ENCODE measurements at regions not wholly inside any gene's neighbourhood (a gene's known extent, or its start where the extent isn't known, plus 50 kb on each side); places are given as distances from the start of the nearest gene placed in this dataset.

DNA sequence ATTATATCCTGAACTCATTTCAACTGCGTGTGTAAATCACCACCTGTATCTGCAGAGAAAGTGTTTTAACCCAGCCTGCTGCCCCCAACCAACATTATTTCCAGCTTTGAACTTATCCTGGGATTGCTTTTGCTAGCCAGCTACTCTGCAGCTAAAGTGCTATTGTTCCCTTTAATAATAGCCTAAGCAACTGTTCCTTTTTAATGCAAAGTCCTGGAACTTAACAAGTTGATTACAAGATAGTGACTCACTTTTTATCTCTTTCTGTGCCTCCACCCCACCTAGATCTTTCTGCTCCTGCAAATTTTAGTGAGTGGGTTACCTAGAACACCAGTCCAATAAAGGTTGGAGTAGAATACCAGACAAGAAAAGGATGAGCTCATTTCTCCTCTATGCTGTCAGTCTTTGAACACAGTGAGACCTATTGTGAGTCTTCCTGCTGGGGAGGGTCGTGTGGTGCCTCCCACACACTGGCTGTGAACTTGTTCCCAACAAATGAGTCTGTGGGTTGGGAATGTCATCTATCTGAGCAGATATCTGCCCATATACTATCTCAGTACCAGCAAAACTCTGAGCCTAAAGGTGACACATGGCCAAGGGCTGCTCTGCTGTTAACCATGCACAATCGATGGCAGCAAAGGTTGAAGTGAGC is 137.7 kb downstream of the FAM204A start:
- Mint-ChIP-seq H3K4me1 (no peaks in the 10 kb centered on the region), H3K27me3 (ENCODE audit: low read depth) (peaks cover 52% of the 10 kb centered on the region), H3K27ac (no peak overlapping the region), H3K9me3 (peaks cover 11% of the 10 kb centered on the region), H3K36me3 (no peaks in the 10 kb centered on the region), H3K4me3 (no peak overlapping the region)
- no peak for DNase-seq (ENCODE audit: low spot score in 2 of 2, unreplicated experiment in 2 of 2)
- TF ChIP-seq, protein P1, sequence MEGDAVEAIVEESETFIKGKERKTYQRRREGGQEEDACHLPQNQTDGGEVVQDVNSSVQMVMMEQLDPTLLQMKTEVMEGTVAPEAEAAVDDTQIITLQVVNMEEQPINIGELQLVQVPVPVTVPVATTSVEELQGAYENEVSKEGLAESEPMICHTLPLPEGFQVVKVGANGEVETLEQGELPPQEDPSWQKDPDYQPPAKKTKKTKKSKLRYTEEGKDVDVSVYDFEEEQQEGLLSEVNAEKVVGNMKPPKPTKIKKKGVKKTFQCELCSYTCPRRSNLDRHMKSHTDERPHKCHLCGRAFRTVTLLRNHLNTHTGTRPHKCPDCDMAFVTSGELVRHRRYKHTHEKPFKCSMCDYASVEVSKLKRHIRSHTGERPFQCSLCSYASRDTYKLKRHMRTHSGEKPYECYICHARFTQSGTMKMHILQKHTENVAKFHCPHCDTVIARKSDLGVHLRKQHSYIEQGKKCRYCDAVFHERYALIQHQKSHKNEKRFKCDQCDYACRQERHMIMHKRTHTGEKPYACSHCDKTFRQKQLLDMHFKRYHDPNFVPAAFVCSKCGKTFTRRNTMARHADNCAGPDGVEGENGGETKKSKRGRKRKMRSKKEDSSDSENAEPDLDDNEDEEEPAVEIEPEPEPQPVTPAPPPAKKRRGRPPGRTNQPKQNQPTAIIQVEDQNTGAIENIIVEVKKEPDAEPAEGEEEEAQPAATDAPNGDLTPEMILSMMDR (IDR thresholded peaks at IDR 0.05; ENCODE audit: unreplicated experiment): no peak

DNA sequence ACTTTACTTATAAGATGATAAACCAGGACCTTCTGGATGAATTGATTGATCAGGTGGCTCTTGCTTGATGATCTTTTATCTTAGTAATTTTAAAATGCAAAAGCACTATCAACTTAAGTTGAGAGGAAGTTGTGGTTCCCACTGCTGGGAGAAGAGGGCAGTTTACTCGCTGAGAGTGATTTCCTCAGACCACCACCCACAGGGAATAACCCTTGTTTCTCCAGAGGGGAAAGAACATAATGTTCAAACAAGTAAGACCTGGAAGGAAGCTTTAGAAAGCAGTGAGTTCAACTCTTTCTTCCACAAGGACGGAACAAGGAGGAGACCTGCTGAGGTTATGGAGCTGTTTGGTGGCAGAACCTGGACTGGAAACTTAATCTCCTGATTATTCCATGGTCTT is 138.7 kb downstream of the FAM204A start:
- H3K27ac Mint-ChIP-seq: no peak overlapping the region
- H3K27me3 Mint-ChIP-seq (ENCODE audit: low read depth): peaks cover 59% of the 10 kb centered on the region
- TF ChIP-seq, protein P1 (IDR thresholded peaks at IDR 0.05; ENCODE audit: unreplicated experiment): no peak
- H3K4me3 Mint-ChIP-seq: no peak overlapping the region
- no peaks in the 10 kb centered on the region for H3K4me1 Mint-ChIP-seq
- H3K36me3 Mint-ChIP-seq: no peaks in the 10 kb centered on the region
- H3K9me3 Mint-ChIP-seq: peaks cover 20% of the 10 kb centered on the region
- DNase-seq (ENCODE audit: low spot score in 2 of 2, unreplicated experiment in 2 of 2): no peak

DNA sequence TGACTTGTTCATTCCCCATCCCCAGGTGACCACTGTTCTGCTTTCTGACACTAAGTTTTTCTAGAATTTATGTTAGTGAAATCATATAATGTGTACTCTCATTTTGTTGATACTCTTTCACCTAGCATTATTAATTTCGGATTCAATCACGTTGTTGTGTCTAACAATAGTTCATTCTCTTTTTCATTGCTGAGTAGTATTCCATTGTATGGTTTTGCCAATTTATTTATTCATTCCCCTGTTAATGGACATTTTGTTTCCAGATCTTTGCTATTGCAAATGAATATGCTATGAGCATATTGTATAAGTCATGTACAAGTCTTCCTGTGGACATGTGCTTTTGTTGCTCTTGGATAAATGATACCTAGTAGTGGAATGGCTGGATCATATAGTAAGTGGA is 146.4 kb downstream of the FAM204A start:
- TF ChIP-seq, protein P1 (IDR thresholded peaks at IDR 0.05; ENCODE audit: unreplicated experiment): no peak
- DNase-seq (ENCODE audit: low spot score in 2 of 2, unreplicated experiment in 2 of 2): no peak
- H3K36me3 Mint-ChIP-seq: no peaks in the 10 kb centered on the region
- H3K4me1 Mint-ChIP-seq: no peaks in the 10 kb centered on the region
- peaks cover 17% of the 10 kb centered on the region for H3K9me3 Mint-ChIP-seq
- peaks cover 43% of the 10 kb centered on the region for H3K27me3 Mint-ChIP-seq (ENCODE audit: low read depth)
- no peak overlapping the region for H3K4me3 Mint-ChIP-seq
- H3K27ac Mint-ChIP-seq: no peak overlapping the region

DNA sequence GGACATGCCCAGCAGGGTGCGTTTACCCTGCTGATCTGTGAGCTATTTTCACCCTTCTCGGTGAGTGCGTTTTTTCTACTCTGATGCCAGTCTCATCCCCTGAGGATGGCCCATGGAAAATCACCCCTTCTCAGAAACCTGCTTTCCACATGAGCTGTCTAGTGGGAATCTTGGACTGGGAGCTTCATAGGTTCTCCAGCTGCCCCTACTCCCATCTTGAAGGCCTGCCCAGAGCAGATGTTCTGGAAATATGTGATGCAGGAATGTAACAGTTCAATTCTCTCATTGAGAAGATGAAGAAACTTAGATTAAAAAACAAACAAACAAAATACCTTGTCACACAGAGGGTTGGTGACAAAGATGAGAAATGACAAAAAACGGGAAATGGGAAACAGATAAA is 146.9 kb upstream of the RAB11FIP2 start:
- peaks cover 6% of the 10 kb centered on the region for H3K9me3 Mint-ChIP-seq
- no peaks in the 10 kb centered on the region for H3K4me1 Mint-ChIP-seq
- H3K36me3 Mint-ChIP-seq: no peaks in the 10 kb centered on the region
- no peak overlapping the region for H3K27ac Mint-ChIP-seq
- TF ChIP-seq, protein P1 (IDR thresholded peaks at IDR 0.05; ENCODE audit: unreplicated experiment): no peak
- no peak overlapping the region for H3K4me3 Mint-ChIP-seq
- H3K27me3 Mint-ChIP-seq (ENCODE audit: low read depth): peaks cover 46% of the 10 kb centered on the region
- DNase-seq (ENCODE audit: low spot score in 2 of 2, unreplicated experiment in 2 of 2): no peak

DNA sequence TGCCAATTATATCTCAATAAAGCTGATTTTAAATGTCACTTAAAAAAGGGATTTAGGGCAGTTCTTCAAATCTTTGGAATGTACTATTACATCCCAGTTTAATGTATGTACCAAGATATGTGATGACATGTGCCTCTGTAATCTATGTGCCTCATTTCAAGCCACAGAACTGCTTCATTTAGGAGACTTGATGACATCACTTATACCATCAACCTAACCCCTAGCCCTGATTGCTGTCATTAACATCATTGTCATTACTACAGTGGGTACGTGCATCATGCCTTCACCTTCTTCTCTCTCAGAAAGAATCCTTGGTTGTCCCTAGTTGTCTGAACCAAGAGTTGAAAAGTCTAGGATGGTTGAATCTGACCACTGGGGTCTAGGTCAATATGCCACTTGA is 134.3 kb upstream of the RAB11FIP2 start:
- Mint-ChIP-seq H3K27ac (no peak overlapping the region), H3K27me3 (ENCODE audit: low read depth) (peaks cover 15% of the 10 kb centered on the region), H3K9me3 (peaks cover 30% of the 10 kb centered on the region), H3K4me3 (no peak overlapping the region), H3K36me3 (no peaks in the 10 kb centered on the region), H3K4me1 (no peaks in the 10 kb centered on the region)
- no peak for DNase-seq (ENCODE audit: low spot score in 2 of 2, unreplicated experiment in 2 of 2)
- TF ChIP-seq, protein P1 (IDR thresholded peaks at IDR 0.05; ENCODE audit: unreplicated experiment): no peak

DNA sequence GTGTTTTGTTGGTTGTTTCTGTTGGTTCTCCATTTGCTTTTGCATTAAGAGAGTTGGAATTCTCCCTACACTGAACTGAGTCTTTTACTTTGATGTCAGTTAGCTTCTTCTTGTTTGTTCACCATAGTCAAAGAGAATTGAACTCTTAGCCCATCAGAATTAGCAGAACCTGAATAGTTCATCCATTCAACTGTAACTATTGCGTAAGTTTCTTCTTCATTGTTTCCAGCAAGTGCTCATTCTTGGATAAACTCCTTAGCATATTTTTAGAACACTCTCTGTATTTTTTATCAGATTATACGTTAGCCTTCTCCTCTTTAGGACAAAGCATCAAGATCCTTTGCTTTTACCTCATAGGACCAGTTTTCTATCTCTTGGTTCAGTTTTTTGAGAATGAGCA is 128.4 kb upstream of the RAB11FIP2 start:
- no peak overlapping the region for H3K4me3 Mint-ChIP-seq
- peaks cover 28% of the 10 kb centered on the region for H3K9me3 Mint-ChIP-seq
- TF ChIP-seq, protein P1 (IDR thresholded peaks at IDR 0.05; ENCODE audit: unreplicated experiment): no peak
- peaks cover 44% of the 10 kb centered on the region for H3K27me3 Mint-ChIP-seq (ENCODE audit: low read depth)
- no peaks in the 10 kb centered on the region for H3K36me3 Mint-ChIP-seq
- no peak for DNase-seq (ENCODE audit: low spot score in 2 of 2, unreplicated experiment in 2 of 2)
- no peak overlapping the region for H3K27ac Mint-ChIP-seq
- no peaks in the 10 kb centered on the region for H3K4me1 Mint-ChIP-seq
